AG09309 (cell line): ENCODE measurements at regions not wholly inside any gene's neighbourhood (a gene's known extent, or its start where the extent isn't known, plus 50 kb on each side); places are given as distances from the start of the nearest gene placed in this dataset.

Experiments used
- DNase-seq: peaks from one replicate; pipeline ENCODE4 v3.0.0-alpha.2; 2010; ENCODE audit warnings: low read depth
- H3K4me3 ChIP-seq: 2 replicates; pipeline ENCODE4 v1.5.1; 2011; ENCODE audit warnings: mild to moderate bottlenecking, low read depth, low read length, moderate library complexity; ENCODE audit not compliant: control insufficient read depth
- TF ChIP-seq, protein P1 (sequence below): IDR thresholded peaks from 2 replicates; pipeline ENCODE4 v1.5.1; 2011; ENCODE audit warnings: mild to moderate bottlenecking, low read depth, low read length, inconsistent platforms; ENCODE audit not compliant: insufficient read depth, control insufficient read depth; ENCODE audit errors: missing control alignments

DNA sequence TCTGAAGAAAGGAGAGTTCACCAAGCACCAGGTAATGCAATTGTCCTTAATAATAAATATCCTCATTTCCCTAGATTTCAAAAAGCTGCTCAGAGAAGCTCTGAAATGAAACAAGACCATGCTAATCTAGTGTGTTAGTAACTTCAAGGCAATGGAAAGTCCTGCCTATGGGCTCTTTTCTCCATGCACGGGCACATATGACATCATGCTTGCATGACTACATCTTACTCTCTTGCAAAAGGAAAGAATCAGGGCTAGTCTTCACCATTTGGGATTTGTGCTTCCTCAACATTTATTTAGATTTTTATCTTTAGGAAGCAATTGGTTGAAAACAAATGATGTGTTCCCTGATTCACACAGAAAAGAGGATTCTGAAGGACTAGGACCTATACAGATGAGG is 204.0 kb upstream of the POU3F3 start:
- TF ChIP-seq, protein P1, sequence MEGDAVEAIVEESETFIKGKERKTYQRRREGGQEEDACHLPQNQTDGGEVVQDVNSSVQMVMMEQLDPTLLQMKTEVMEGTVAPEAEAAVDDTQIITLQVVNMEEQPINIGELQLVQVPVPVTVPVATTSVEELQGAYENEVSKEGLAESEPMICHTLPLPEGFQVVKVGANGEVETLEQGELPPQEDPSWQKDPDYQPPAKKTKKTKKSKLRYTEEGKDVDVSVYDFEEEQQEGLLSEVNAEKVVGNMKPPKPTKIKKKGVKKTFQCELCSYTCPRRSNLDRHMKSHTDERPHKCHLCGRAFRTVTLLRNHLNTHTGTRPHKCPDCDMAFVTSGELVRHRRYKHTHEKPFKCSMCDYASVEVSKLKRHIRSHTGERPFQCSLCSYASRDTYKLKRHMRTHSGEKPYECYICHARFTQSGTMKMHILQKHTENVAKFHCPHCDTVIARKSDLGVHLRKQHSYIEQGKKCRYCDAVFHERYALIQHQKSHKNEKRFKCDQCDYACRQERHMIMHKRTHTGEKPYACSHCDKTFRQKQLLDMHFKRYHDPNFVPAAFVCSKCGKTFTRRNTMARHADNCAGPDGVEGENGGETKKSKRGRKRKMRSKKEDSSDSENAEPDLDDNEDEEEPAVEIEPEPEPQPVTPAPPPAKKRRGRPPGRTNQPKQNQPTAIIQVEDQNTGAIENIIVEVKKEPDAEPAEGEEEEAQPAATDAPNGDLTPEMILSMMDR, result no peak
- no peak overlapping the region for H3K4me3 ChIP-seq
- no peak for DNase-seq

DNA sequence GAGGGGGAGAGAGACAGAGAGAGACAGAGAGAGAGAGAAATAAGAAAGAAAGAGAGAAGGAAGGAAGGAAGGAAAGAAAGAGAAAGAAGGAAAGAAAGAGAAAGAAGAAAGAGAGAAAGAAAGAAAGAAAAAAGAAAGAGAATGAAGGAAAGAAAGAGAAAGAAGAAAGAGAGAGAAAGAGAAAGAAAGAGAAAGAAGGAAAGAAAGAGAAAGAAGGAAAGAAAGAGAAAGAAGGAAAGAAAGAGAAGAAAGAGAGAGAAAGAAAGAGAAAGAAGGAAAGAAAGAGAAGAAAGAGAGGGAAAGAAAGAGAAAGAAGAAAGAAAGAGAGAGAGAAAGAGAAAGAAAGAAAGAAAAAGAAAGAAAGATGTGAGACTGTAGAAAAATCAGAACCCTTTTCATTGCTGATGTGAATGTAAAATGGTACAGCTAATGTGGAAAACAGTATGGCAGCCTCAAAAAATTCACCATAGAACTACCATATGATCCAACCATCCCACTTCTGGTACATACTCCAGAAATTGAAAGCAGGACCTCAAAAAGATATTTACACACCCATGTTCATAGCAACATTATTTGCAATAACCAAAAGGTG is 203.4 kb upstream of the POU3F3 start:
- TF ChIP-seq, protein P1, result no peak
- no peak overlapping the region for H3K4me3 ChIP-seq
- DNase-seq, result no peak

DNA sequence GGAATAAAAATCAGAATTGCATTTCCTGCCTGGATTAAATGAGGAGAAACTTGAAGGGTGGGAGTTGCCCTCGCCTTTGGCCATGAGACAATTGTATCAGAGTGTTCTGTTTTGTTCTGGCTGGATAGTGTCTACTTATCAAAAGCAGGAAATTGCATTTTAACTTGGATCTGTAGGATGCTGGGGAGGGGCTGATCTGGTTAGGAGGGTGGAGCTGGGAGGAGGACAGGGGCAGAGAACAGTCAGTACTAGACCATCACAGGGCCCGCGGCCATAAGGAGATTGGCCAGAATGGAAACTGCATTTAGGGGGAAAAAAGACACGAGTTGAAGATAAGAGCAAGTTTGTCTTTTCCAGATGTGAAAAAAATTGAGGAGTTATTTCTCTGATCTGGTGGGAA is 199.1 kb upstream of the POU3F3 start:
- no peak for DNase-seq
- H3K4me3 ChIP-seq, result no peak overlapping the region
- TF ChIP-seq, protein P1, result no peak

DNA sequence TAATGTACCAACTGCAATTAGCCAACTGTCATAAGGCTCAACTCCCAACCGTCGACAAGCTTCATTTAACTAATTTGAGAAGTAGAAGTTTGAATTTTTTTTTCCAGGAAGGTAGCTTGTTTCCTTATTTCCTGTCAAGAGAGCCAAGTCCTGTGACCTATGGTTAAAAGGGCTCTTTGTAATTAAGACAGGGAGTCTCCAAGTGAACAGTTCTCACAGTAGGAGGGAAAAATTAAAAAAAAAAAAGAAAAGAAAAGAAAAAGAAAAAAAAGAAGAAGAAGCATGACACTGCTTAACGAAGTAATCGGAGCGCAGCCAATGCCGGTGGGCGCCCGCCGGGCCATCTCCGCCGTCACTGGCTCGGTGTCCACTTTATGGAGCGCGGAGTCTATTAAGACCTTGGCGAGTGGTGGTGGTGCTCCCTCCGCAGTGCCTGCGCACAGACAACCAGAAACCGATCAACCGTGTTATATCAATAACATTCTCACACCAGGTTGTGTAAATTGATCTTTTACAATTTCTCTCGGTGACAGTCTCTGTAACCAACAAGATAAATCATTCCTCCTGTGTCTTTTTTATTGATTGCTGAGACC is 197.2 kb upstream of the POU3F3 start:
- DNase-seq, result no peak
- TF ChIP-seq, protein P1, result no peak
- H3K4me3 ChIP-seq, result no peak overlapping the region

DNA sequence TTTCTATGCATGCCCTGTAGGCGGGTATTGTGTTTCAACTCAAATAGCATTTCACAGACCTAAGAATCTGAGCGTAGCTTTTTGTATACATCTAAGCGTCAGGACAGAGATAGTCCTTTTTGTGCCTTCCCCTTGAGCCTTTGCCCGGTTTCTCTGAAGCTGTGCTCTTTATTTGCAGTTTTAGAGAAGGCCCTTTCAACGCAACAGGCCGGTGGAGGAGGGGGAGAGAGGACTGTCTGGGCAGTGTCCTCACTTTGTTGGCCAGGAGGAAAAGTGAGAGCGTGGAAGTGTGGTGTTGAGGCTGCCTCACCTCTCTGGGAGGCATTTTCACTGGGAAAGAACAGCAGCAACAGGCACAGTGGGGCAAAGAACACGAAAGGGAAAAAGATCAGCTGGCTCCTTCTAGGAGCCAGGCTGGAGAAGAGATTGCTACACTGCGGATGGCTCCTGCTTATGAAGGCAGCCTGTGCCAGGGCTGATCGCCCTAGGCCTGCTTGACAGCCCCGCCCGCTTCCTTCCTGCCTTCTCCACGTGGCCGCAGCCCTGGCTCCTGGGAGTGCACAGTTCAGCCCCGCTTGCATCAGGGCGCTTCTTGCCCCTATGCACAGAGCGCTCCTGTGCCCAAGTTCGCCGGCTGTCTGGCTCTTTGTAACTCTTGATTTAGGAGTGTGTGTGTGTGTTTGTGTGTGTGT is 195.6 kb upstream of the POU3F3 start:
- TF ChIP-seq, protein P1, result no peak
- no peak for DNase-seq
- no peak overlapping the region for H3K4me3 ChIP-seq

DNA sequence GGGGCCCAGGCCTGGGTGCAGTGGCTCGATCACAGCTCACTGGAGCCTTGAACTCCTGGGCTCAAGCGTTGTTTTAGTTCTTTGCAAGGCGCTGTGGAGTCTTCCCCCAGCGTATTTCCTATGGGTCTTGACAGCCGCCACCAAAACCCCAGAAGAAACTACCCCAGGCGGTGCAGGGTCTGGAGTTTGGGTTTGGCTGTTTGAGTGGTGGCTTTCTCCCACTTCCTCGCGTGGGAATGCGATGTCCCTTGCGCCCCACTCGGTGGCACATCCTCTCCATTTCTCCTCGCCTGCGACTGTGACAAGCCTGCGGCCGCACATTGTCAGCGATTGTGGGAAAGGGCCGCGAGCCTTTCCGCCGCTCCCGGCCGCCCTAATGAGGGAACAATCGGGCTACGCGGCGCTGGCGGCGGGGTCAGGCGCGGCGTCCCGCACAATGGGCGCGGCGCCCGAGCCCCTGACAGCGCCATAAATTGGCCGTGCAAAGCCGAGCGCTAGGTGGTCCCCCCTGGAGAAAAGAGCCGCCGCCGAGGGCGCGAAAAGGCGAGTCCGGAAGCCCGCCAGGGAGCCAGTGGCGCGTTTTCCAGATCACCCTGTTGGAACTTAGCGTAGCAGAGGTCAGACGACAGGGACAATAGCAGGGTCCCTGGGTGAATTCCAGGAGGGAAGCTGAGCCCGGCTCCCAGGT is 194.9 kb upstream of the POU3F3 start:
- TF ChIP-seq, protein P1, result no peak
- H3K4me3 ChIP-seq, result no peak overlapping the region

More for the DNA sequence above, 194.9 kb upstream of the POU3F3 start:
- DNase-seq, result no peak
